BJ (cell line): ENCODE measurements at regions not wholly inside any gene's neighbourhood (a gene's known extent, or its start where the extent isn't known, plus 50 kb on each side); places are given as distances from the start of the nearest gene placed in this dataset.

Source experiments
- CTCF ChIA-PET: fragments of 350-600 bp; formaldehyde crosslinking; extraction: SDS; loops from one replicate; lab custom pipeline; 2021; ENCODE audit warnings: antibody characterized with exemption, inconsistent platforms; lab: Yijun Ruan, JAX
- POLR2A ChIA-PET: fragments of 300-600 bp; sonication (Branson Sonifier 250); formaldehyde crosslinking; extraction: SDS; loops from one replicate; lab custom pipeline; 2021; ENCODE audit warnings: antibody characterized with exemption; lab: Charles Lee
- DNase-seq: peaks from one replicate; pipeline ENCODE4 v3.0.0-alpha.2; 2011; ENCODE audit warnings: low read depth
- H3K27me3 ChIP-seq: 2 replicates; pipeline ENCODE4 v1.6.0; 2011; ENCODE audit warnings: low read length; ENCODE audit not compliant: control insufficient read depth, insufficient read depth
- H3K36me3 ChIP-seq: 2 replicates; pipeline ENCODE4 v1.5.1; 2011; ENCODE audit warnings: low read length; ENCODE audit not compliant: control insufficient read depth, insufficient read depth
- H3K4me3 ChIP-seq: 2 replicates; pipeline ENCODE4 v1.5.1; 2011; ENCODE audit warnings: low read depth, mild to moderate bottlenecking, control low read depth, low read length
- TF ChIP-seq, protein P1 (sequence below): IDR thresholded peaks from 2 replicates; pipeline ENCODE4 v1.5.1; 2011; ENCODE audit warnings: low read depth, mild to moderate bottlenecking, control low read depth, inconsistent platforms, low read length, moderate library complexity; ENCODE audit not compliant: insufficient read depth

DNA sequence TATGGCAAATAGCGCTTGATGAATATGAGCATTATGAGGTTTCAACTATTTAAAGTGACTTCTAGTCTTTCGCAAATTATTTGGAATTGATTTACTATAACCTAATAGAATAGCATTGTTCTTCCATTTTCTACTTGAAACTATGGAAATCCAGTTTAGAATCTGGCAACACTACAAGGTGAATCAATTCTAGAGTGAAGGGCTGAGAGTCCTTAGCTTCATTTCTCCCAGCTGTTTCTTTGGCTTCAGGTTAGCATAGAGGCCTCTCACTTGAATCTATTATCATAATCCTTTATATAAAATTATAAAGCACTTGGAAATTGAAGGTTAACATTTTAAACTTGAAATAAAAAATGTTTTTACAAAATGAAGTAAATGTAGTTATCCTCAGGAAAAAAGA is 318.8 kb downstream of the CCDC85A start:
- H3K4me3 ChIP-seq: no peak overlapping the region
- TF ChIP-seq, protein P1, sequence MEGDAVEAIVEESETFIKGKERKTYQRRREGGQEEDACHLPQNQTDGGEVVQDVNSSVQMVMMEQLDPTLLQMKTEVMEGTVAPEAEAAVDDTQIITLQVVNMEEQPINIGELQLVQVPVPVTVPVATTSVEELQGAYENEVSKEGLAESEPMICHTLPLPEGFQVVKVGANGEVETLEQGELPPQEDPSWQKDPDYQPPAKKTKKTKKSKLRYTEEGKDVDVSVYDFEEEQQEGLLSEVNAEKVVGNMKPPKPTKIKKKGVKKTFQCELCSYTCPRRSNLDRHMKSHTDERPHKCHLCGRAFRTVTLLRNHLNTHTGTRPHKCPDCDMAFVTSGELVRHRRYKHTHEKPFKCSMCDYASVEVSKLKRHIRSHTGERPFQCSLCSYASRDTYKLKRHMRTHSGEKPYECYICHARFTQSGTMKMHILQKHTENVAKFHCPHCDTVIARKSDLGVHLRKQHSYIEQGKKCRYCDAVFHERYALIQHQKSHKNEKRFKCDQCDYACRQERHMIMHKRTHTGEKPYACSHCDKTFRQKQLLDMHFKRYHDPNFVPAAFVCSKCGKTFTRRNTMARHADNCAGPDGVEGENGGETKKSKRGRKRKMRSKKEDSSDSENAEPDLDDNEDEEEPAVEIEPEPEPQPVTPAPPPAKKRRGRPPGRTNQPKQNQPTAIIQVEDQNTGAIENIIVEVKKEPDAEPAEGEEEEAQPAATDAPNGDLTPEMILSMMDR: no peak
- H3K27me3 ChIP-seq: no peaks in the 10 kb centered on the region
- DNase-seq: no peak
- CTCF ChIA-PET: no interaction called here
- POLR2A ChIA-PET: no interaction called here
- H3K36me3 ChIP-seq: no peaks in the 10 kb centered on the region

DNA sequence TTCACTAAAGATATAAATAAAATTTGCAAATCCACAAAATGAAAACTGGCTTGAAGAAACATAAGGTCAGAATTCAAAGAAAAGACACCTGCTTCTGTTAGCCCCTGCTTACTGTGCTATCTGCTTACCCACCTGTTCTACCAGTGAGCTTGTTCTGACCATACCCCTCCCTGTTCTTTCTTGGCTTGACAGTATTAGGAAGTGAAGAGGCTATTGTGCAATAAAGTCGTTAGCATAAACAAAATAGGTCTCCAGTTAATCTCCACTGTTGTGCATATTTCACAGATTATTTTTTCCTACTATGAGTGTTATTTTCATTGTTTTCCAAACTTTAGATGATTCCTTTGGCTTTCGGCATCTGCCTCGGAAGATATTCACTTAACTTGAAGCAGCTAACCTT is 322.1 kb downstream of the CCDC85A start:
- CTCF ChIA-PET: interaction anchor here (1.3 kb wide), 1 partner anchor 9 kb away, joined by 3 read pairs; no protein-coding TSS in a partner anchor

DNA sequence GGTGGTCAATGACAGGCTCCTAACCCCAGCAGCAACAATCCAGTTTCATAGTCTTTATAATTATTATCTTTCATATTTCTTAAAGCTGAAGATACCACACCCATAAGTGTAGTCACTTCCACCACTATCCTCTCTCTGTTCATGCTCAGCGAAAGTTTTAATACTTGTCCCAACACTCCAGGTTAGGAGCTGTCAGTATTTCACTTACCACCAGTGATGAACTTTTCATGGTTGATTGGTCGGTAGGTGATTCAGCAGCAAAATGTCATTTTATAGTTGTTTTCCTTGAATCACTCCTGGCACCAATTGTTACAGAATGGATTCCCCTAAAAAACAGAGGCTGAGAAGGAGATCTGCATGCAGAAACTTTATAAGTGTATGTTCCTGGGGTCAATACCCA is 324.9 kb downstream of the CCDC85A start:
- DNase-seq: no peak
- TF ChIP-seq, protein P1: no peak
- POLR2A ChIA-PET: interaction anchor here (0.6 kb wide), 1 partner anchor 14 kb away, joined by 3 read pairs; no protein-coding TSS in a partner anchor
- no peaks in the 10 kb centered on the region for H3K36me3 ChIP-seq
- no peak overlapping the region for H3K4me3 ChIP-seq
- no peaks in the 10 kb centered on the region for H3K27me3 ChIP-seq
- CTCF ChIA-PET: no interaction called here

More for the DNA sequence above, 322.1 kb downstream of the CCDC85A start:
- no peak for DNase-seq
- H3K4me3 ChIP-seq: no peak overlapping the region
- TF ChIP-seq, protein P1: no peak
- no peaks in the 10 kb centered on the region for H3K27me3 ChIP-seq
- H3K36me3 ChIP-seq: no peaks in the 10 kb centered on the region
- POLR2A ChIA-PET: no interaction called here

DNA sequence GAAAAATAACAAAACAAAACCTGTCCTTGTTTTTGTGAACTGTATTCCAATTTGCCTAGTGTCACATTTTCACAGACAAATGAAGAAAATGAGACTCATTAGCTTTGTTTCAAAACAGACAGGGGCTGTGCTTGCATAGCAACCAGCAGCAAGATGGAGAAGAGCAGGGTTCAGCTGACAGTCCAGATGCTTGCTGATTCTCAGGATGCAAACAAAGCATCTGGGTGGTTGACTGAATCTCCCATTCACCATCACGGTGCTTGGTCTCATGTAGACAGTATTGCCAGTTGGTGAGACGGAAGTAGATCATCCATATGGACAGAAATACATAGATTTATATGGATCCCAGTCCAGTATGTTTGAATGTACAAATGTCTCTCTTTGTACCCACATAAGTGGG is 326.8 kb downstream of the CCDC85A start:
- TF ChIP-seq, protein P1: no peak
- Histone ChIP-seq H3K4me3 (no peak overlapping the region), H3K27me3 (no peaks in the 10 kb centered on the region), H3K36me3 (no peaks in the 10 kb centered on the region)
- POLR2A ChIA-PET: no interaction called here
- CTCF ChIA-PET: no interaction called here
- DNase-seq: no peak

DNA sequence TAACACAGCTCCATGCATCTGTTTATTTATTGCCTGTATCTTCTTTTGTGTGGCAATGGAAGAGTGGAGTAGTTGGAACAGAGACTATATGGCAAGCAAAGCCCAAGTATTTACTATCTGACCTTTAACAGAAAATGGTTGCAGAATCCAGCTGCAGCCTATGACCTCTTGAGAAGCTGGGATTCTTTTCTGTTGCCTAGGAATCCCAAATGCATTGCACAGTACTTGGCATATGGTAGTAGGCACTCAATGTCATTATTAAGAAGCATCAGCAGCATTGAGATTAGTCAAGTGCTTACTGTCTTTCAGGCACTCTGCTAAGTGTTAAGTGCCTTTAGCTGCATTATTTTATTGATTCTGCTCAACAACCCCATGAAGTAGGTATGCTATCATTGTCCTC is 331.6 kb downstream of the CCDC85A start:
- ChIA-PET POLR2A (no interaction called here), CTCF (interaction anchor here (0.8 kb wide), 1 partner anchor 9 kb away, joined by 3 read pairs; no protein-coding TSS in a partner anchor)
- no peak overlapping the region for H3K4me3 ChIP-seq
- DNase-seq: no peak
- no peaks in the 10 kb centered on the region for H3K36me3 ChIP-seq
- TF ChIP-seq, protein P1: no peak
- H3K27me3 ChIP-seq: no peaks in the 10 kb centered on the region
